ENCODE measurements at regions not wholly inside any gene's neighbourhood (a gene's known extent, or its start where the extent isn't known, plus 50 kb on each side); places are given as distances from the start of the nearest gene placed in this dataset.

DNA sequence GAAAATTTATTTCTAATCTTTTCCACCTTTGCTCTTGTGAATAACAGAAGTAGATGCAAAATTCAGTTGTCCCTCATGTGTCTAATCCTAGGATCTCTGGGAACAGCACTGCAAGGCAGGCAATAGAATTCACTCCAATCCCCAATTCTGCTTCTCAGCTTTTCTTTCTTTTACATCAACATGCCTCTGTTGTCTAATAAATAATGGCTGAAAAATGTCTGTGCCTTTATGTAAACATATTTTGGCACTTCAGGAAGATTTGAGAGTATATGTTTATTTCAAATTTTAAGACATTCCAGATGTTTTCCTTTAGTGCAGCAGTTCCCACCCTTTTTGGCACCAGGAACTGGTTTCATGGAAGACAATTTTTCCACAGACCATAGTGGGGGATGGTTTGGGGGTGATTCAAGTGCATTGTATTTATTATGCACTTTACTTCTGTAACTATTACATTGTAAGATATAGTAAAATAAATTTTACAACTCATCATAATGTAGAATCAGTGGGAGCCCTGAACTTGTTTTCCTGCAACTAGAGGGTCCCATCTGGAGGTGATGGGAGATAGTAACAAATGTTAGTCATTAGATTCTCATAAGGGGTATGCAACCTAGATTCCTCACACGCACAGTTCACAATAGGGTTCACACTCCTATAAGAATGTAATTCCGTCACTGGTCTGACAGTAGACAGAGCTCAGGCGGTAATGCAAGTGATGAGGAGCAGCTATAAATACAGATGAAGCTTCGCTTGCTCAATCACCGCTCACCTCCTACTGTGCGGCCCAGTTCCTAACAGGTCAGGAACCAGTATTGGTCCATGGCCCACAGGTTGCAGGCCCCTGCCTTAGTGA lies 590.3 kb upstream of the CNTNAP5 start:
- TF ChIP-seq, protein P1, sequence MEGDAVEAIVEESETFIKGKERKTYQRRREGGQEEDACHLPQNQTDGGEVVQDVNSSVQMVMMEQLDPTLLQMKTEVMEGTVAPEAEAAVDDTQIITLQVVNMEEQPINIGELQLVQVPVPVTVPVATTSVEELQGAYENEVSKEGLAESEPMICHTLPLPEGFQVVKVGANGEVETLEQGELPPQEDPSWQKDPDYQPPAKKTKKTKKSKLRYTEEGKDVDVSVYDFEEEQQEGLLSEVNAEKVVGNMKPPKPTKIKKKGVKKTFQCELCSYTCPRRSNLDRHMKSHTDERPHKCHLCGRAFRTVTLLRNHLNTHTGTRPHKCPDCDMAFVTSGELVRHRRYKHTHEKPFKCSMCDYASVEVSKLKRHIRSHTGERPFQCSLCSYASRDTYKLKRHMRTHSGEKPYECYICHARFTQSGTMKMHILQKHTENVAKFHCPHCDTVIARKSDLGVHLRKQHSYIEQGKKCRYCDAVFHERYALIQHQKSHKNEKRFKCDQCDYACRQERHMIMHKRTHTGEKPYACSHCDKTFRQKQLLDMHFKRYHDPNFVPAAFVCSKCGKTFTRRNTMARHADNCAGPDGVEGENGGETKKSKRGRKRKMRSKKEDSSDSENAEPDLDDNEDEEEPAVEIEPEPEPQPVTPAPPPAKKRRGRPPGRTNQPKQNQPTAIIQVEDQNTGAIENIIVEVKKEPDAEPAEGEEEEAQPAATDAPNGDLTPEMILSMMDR (IDR thresholded peaks at IDR 0.05), result no peak
- TF ChIP-seq POLR2A (IDR thresholded peaks at IDR 0.05), result no peak

Measured in esophagus squamous epithelium (tissue), 4 donors.